Fibroblast of skin of back (primary cell): ENCODE measurements at regions not wholly inside any gene's neighbourhood (a gene's known extent, or its start where the extent isn't known, plus 50 kb on each side); places are given as distances from the start of the nearest gene placed in this dataset.
"Not testable (repeated sequence)": the region's sequence is repeated elsewhere in the genome, so short reads cannot be mapped to it uniquely, and the experiment has no call there.

Source experiments
- DNase-seq: peaks from one replicate; pipeline ENCODE4 v3.0.0-alpha.2; 2013

DNA sequence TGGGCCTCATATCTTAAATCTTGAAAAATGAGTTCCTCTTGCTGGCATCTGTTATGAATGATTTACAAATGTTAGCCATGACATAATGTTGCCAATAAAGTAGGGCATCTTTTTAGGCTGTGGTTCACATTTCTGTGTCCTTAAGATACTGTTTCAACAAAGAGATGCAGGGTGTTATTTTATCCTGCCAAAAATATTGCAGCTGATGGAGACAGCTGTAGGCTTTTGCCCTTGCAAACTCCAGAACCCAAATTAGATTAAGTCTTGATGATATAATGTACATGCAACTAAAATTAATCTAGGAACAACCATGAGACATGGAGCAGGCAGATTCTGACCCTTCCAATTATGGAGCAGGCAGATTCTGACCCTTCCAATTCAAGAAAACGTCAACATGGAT lies 228.2 kb upstream of the GRIN3A start:
- DNase-seq = no peak

DNA sequence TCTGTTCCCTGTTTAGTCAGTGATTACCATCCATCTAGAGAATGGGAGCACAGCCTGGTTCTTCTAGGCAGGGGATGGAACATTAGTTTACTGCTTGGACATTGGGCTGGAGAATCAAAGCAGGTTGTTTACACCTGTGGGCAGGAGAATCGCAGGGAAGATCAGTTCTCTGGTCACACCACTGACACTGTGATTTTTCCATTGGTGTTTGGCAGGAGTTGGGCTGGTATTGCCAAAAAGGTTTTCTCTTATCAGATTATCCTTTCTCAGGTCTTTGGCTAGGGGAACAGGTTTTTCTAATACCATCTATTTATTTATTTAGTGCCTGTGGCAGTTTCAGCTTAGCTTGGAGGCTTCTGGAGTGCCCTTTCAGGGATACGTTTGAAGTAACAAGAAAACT lies 219.3 kb upstream of the GRIN3A start:
- DNase-seq = no peak

DNA sequence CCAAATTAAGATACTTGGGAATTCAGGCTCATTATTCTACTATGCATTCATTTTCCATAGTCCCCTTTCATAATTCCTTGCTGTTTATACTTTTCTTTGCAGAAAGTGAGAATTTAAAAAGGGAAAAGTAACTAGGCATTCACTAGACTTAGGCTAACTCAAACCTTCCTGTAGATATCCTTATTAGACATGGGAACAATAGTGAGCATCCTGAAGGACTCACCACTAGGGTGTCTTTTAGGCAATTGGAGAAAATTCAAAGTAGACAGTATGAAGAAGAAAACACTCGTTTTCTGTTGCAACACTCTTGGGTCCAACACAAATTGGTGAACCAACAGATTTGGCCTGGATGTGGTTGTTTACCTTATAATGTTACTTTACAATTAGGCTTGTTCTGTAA lies 213.2 kb upstream of the GRIN3A start:
- DNase-seq = no peak

DNA sequence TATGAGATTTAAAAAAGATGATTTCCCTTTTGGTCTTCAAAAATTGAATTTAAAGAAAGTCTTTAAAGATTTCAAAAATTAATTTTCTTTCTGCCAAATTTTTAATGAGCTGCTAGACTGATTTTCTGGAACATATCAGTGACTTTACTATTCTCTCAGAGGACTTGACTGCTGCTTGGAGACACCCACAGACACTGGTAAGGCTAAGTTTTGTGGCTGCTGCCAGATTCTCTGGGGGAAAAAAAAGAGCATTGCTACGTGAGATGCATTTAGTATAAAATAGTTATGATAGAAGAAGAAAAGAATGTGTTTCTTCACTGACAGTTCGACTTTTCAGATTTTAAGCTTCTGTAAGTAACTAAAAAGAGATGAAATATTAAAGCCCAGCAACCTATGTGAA lies 193.3 kb upstream of the GRIN3A start:
- DNase-seq = no peak

DNA sequence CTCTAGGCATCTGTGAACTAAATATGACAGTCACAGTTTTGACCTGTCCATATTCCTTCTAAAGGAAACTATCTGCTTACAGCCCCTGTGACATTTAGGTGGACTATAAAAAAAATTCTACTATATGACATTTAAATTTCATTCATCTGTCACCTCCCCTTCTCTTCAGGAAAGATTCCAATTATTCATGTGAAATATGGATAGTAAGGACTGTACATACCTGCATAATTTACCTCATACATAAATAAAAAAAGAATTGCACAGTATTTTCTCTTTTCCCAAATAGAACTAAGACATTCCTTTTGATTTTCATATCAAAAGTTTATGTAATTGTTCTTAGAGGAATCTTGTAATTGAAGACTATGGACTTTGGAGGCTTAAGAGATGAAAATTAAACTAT lies 192.3 kb upstream of the GRIN3A start:
- no peak for DNase-seq

DNA sequence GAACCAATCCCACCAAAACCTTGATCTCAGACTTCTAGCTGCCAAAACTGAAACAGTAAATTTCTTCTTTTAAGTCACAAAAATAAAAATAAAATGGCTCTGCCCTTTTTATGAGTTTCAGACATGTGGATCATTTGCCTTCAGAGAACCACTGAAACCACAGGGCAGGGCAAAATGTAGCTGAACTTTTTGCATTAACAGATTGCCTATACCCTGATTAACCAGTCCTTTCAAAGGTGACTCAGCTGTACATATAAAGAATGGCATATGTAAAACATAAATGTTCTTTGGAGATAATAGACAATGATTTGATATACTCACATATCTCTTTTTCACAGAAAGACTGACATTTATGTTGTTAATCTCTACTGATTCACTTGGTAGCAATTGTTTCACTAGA lies 187.1 kb upstream of the GRIN3A start:
- DNase-seq = no peak

DNA sequence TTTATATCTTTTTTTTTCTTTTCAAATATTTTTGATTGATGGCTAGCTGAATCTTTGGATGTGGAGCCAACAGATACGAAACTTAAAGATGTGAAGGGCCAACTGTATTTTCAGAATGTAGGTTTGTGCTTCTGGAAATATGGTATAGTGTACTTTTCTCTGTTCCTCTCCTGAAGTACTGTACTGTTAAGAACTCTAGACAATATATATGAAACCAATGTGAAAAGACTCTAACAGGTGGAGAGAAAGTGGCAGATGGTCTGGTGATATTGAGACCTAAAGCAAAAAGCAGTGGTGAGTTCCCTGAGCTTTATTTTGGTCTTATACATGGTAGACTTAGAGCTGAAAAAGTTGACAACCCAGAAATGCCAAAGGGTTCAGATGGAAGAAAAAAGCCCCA lies 185.0 kb upstream of the GRIN3A start:
- no peak for DNase-seq

DNA sequence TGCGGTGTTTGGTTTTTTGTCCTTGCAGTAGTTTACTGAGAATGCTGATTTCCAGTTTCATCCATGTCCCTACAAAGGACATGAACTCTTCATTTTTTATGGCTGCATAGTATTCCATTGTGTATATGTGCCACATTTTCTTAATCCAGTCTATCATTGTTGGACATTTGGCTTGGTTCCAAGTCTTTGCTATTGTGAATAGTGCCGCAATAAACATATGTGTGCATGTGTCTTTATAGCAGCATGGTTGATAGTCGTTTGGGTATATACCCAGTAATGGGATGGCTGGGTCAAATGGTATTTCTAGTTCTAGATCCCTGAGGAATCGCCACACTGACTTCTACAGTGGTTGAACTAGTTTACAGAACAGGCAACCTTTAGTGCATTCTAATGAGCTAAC lies 178.5 kb upstream of the GRIN3A start:
- DNase-seq = not testable (repeated sequence)

DNA sequence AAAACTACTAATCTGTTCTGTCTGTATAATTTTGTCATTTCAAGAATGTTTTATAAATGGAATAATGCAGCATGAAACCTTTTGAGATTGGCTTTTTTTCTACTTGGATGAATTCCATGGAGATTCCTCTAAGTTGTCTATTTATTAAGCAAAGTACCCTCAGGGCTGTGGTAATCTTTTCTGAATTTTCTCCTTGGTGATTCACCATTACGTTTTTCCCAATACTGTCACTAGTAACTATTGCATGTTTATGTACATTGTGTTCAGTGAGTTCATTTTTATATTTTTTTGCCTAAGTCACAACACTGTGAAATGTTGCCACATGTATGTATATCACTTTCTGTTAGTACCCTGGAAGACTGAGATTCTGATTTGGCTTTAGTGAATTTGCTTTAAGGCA lies 177.0 kb upstream of the GRIN3A start:
- DNase-seq = no peak

DNA sequence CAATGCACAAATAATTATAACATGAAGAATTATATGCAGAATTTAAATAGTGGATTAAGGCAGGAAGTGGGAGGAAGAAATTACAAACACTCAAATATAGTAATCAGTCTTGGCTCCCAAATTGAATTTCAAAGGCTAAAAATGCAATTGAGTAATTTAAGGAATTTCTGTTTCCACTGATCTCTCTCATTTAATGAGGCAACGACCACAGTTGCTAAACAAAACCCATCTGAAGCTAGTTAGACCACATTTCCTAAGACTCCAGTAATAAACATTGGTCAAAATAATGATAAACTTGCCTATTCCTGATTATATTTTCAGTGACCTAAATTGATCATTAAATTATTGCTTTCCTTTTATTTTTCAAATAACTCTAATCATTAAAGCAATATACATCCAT lies 174.3 kb upstream of the GRIN3A start:
- DNase-seq = no peak

DNA sequence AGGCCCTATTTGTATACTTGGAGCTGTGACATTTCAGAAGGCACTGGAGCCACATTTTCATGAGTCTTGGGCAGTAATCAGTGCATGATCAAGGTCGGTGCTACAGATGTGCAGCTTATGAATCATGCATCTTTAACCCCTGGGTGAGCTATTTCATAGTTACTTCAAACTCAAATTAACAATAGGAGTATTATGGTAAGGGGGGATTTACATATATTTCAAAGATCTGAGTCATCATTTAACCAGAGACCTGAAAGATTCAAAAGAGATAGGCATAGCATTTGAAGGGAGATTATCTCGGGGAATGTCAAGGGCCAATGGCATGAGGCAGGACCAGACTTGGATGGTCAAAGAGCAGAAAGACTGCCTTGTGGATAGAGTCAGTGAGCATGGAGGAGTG lies 169.0 kb upstream of the GRIN3A start:
- DNase-seq = no peak

DNA sequence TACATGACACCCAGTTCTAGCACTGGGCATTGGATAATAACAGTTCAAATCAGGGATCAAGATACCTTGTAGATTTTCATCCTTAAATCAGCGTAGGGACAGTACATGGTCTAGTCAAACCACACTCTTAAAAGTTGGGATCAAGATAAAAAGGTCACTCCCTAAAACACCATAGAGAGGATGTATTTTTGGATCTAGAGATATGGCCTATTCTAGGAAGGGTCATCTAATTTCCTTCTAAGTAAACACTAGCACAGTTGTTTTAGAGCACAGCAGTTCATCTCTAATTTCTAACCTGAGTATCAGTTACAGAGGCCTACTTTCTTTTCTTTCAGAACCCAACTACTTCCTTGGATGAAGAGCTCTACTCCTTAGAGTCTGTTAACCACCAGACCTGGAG lies 166.4 kb upstream of the GRIN3A start:
- no peak for DNase-seq

DNA sequence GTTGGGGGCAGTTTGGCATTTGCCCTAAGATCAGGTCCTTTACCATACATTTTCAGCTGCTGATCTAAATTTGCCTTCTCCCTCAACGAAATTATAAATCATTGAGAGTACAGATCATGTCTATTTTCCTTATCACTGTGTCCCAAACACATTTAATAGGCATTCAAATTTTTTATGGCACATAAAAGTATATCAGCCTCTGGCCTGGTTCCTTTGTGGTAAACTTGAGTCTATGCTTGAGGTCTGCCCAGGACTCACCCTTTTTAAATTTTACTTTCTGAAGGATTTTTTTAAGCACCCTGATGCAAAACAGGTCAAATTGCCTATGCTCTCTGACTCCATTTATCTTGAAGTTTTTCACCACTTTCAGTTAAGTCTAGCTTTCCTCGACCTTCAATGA lies 163.6 kb upstream of the GRIN3A start:
- no peak for DNase-seq

DNA sequence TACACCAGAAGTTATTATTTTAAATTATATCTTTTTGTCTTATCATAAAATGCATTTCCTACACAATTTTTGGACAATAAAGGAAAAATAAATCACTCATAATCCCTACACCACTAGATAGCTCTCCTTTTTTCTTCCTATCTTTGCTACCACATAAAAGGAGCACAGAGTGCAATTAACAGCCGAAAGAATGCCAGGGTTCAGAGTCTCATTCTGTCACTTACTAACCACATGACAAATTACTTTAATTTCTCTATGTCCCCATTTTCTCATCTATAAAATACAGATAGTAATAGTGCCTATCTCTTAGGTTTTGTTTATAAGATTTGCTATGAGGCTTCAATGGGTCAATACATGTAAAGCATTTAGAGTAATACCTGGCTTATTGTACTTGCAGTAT lies 158.7 kb upstream of the GRIN3A start:
- no peak for DNase-seq

DNA sequence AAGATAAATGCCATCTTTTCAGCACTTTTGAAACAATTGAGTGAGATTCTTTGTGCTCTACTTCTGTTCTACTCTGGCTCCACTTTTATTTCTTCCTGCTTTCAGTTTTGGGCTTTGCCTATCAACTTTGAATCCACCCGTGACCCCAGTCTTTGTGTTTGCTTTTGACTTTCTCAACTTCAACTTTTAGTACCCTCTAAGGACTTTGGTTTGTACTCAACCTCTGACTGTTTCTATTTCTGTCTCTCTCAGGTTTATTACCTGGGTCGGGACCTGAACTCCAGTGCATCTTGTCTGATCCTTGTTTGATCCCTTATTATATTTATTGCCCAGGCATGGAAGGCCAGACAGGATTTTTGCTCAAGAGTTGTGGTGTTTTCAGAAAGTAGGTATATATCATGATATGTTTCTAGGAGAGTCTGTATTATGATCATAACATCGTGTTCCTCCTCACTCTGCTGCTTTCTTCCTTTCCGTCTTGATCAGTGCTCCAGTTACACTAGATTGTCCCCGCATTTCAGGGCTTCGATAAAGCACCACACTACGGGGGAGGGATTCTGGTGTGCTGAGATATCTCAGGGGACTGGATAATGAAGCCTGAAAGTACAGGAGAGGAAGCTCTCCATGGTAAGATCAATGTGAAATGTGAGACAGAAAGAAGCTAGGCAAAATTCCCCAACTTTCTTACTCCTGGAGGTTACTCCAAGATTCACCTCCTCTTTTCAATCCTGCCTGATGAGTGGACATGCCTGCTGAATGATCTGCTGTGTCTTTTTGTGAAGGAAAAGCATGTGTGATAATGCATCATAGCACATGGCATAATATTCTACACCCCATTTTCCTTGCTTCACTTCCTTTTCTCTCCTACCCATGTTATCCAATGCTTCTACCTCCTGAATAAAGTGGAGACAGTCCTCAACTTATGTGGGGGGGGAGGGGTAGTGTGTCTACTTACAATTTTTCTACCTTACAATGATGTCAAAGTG lies 155.5 kb upstream of the GRIN3A start:
- no peak for DNase-seq

DNA sequence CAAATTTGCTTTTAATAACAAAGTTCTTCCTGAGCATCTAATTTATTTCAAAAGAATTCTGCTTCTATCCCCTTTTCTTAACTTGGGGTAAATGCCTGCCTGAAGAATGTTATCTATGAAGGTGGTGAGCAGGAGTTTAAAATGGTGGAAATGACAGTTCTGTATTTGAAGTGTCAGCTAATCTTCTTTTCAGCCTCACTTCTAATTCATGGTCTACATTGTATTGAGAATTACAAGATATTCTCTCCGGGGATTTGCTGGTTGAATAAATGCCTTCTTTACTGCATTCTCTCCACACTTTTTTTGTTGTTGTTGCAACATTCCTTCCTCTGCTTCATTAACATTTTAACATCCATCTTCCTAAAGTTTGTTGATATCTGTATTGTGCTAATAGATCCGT lies 143.1 kb upstream of the GRIN3A start:
- DNase-seq = no peak

DNA sequence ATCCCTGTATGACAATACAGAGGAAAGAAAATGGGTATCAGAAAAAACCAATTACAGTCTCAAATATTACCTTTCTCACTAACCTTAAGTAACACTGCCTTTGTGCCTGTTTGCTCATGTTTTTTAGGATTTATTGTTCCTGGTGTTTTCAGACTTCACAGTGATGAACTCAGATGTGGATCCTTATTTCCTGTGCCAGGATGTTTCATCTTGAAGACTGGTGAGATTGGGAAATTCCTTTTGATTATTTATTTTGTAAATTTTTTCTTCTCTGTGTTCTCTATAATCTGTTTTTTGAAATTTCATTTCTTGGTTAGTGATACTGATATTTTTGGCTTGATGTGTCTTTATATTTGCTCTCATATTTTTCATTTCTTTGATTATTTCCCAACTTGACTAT lies 142.4 kb upstream of the GRIN3A start:
- DNase-seq = no peak

DNA sequence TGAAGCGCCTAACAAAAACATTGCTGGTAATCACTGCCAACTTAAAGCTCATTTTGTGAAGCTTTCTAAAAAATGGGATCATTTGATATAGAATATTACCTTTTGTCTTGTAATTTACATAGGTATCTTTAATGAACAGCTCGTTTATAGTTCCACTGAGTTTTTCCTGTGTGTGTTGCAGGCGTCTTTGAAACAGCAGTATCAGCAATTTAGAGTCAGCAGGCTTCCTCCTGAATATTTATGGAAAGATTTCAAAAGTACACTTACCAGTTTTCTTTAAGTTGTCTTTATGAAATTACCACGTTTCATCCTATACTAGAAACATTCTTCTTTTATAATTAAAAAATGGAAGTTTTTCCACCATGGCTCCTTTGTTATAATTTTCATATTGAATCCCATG lies 140.3 kb upstream of the GRIN3A start:
- DNase-seq = no peak

DNA sequence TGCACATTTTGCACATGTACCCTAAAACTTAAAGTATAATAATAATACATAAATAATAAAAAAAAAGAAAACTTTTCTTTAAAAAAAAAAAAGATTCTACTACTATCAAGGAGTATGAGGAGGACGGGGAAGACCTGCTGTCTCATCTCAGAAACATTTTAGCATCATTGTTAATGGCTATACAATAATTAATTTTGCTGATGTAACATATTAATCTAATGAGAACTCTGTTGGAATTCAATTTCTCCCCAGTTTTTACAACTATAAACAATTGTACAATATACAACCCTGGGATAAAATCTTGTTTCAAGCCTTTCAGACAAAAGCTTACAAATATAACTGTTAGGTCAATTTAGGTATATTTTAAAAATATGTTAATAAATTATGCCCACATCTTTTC lies 139.0 kb upstream of the GRIN3A start:
- no peak for DNase-seq

DNA sequence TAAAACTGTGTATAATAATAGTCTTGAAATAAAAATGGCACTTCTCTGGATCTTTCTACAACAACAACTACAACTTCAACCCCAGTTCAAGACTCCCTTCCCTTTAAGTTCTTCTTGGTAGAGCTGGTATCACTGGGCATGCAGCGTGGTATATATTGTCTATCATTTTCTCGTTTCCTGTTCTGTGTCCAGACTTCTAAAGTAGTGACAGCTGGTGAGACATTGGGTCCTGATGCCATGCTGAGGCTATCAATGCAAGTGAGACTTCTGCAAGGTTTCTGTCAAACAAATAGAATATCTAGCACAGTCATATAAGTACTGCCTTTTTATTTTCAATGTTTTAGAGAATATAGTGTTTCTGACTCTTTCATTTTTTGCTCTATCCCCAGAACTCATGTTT lies 123.0 kb upstream of the GRIN3A start:
- DNase-seq = no peak

DNA sequence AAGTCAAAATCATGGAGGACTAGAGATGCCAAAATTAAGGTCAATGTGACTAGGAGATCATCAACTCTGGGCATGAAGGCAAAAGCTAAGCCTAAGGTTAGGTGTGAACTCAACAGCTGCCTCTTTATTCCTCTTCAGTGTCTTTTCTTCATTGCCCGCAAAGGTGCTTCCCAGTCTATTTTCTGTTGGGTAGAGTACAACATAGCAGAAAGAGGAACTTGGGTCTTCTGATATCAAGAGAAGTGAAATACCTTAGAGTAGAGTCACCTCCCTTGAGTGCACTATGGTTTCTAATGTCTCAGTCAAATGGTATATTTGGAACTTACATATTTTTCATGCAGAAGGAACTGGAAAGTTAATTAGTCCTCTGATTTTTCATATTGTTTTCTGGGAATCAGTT lies 122.5 kb upstream of the GRIN3A start:
- no peak for DNase-seq

DNA sequence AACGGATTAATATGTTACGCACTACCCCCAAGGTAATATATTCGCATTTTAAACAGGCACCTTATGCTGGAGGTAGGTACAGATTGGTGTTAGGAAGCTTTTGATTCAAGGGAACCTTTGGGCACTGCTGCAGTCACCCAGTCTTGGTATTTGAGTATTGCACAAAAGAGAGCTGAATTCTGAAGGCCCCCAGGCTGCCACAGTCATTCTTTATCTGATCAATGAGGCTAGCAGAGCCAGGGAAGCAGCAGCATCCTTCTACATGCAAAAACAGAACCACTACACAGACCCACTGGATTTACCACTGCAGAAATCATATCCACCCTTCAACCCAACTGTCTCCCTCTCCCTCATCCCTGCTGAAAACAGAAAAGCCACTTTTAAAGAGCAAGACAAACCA lies 121.2 kb upstream of the GRIN3A start:
- DNase-seq = no peak

DNA sequence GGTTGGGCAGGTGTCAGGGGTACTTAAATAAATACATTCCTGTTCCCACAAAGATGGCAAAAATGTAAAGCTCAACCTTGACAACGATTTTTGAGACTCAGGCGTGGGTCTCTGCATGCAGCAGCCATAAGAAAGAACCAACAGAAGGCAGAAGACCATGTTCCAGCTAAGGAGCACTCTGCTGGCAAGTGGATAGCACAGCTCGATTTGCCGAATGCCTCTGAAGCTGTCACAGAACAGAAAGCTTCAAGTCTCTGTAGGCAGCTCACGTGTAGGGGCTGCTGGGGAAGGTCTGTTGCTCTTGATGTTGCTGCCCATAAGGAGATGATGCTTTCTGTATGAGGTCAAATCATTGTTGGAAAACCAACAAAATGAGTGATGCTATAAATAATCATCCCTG lies 119.6 kb upstream of the GRIN3A start:
- DNase-seq = no peak

DNA sequence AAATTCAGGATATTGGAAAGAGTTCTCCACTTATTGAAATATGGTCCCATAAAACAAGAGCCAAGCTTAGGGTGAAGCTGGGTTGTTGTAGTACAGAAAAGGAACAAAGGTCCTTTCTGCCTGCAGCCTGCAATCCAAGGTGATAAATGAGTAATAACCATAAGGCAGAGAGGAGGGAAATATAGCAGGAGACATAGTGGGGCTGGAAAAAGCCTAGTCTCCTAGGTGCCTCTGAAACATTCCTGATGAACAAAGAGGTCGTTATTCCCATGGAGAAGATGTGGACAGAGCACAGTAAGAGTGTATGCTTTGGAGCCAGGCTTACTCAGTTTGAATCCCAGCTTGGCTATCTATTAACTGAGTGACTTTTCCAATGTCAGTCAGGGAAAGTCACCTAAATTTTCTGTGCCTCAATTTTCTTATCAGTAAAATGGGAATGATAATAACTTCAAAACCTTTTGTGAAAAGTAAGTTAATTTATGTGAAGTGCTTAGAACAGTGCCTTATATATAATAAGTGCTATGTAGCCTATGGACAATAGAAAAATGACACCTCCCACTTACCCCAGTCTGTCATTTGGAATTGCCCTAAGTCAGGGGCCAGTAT lies 110.8 kb upstream of the GRIN3A start:
- no peak for DNase-seq
